Smooth muscle cell (in vitro differentiated cells): ENCODE measurements at regions not wholly inside any gene's neighbourhood (a gene's known extent, or its start where the extent isn't known, plus 50 kb on each side); places are given as distances from the start of the nearest gene placed in this dataset.

Experiments
- DNase-seq: peaks from one replicate; lab custom pipeline; 2025; ENCODE audit not compliant: unreplicated experiment; lab: John Stamatoyannopoulos, UW
- H2AFZ ChIP-seq: fragments of 200-600 bp; sonication (generic); 2 replicates; pipeline ENCODE4 v1.6.0; 2016; ENCODE audit warnings: antibody characterized with exemption, low read depth, mild to moderate bottlenecking
- H3F3A ChIP-seq: fragments of 200-600 bp; sonication (generic); 2 replicates; pipeline ENCODE4 v1.6.0; 2017; ENCODE audit warnings: antibody characterized with exemption, low read depth
- H3K27ac ChIP-seq: fragments of 200-600 bp; sonication (generic); 2 replicates; pipeline ENCODE4 v1.5.1; 2016; ENCODE audit warnings: low read depth, mild to moderate bottlenecking
- H3K27me3 ChIP-seq: fragments of 200-600 bp; sonication (generic); 2 replicates; pipeline ENCODE4 v1.6.1; 2016; ENCODE audit warnings: low read depth, mild to moderate bottlenecking
- H3K36me3 ChIP-seq: fragments of 200-600 bp; sonication (generic); 2 replicates; pipeline ENCODE4 v1.5.1; 2016; ENCODE audit warnings: low read depth
- H3K4me1 ChIP-seq: fragments of 200-600 bp; sonication (generic); 2 replicates; pipeline ENCODE4 v1.5.1; 2016; ENCODE audit warnings: low read depth
- H3K4me2 ChIP-seq: fragments of 200-600 bp; sonication (generic); 2 replicates; pipeline ENCODE4 v1.6.0; 2016; ENCODE audit warnings: mild to moderate bottlenecking
- H3K4me3 ChIP-seq: fragments of 200-600 bp; sonication (generic); 2 replicates; pipeline ENCODE4 v1.5.1; 2016; ENCODE audit warnings: mild to moderate bottlenecking
- H3K79me2 ChIP-seq: fragments of 200-600 bp; sonication (generic); 2 replicates; pipeline ENCODE4 v1.6.0; 2016; ENCODE audit warnings: low read depth, mild to moderate bottlenecking
- H3K9ac ChIP-seq: fragments of 200-600 bp; sonication (generic); 2 replicates; pipeline ENCODE4 v1.6.0; 2016; ENCODE audit warnings: low read depth
- H3K9me3 ChIP-seq: fragments of 200-600 bp; sonication (generic); replicated peaks from 2 replicates; pipeline ENCODE4 v1.5.1; 2016; ENCODE audit warnings: low read depth
- H4K20me1 ChIP-seq: fragments of 200-600 bp; sonication (generic); 2 replicates; pipeline ENCODE4 v1.6.0; 2016; ENCODE audit warnings: low read depth
- CTCF ChIP-seq: fragments of 200-600 bp; sonication (generic); IDR thresholded peaks from 2 replicates; pipeline ENCODE4 v1.5.1; 2017; ENCODE audit warnings: borderline replicate concordance, mild to moderate bottlenecking, antibody characterized with exemption; ENCODE audit not compliant: insufficient read depth, poor library complexity, severe bottlenecking
- WGBS: methylation state at CpG from one replicate; pipeline ENCODE4 v1.1.7; 2016; ENCODE audit warnings: low lambda C conversion rate; 5-methylcytosine and 5-hydroxymethylcytosine counted together

DNA sequence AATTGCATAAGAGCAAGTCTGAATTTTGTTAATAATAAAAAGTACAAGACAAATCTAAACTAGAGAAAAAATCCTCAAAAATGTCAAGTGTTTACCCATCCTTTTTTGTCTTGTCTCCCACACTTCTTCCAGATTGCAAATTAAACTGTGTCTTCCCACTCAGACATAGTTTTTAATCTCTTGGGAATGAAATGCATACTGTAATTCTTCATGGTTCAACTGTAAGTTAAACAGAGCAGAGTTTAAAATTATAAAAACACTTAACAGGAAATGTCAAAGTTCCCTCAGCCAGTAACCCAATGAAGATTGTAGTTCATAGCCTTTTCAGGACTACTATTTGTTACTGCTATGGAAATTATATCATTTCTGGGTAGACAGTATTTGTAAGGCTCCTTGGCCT lies 171.8 kb downstream of the UBE2E3 start:
- H4K20me1 ChIP-seq: no peaks in the 10 kb centered on the region
- no peak overlapping the region for H3K9ac ChIP-seq
- H2AFZ ChIP-seq: peak overlapping the region; percentile 20
- H3K4me2 ChIP-seq: peak overlapping the region; percentile 27
- peak overlapping the region; percentile 20 for H3K27ac ChIP-seq
- no peaks in the 10 kb centered on the region for H3K9me3 ChIP-seq
- no peaks in the 10 kb centered on the region for H3K79me2 ChIP-seq
- TF ChIP-seq CTCF: no peak
- H3K36me3 ChIP-seq: no peaks in the 10 kb centered on the region
- DNase-seq: no peak
- H3F3A ChIP-seq: no peaks in the 10 kb centered on the region
- H3K4me3 ChIP-seq: no peak overlapping the region
- H3K4me1 ChIP-seq: peaks cover 4% of the 10 kb centered on the region
- H3K27me3 ChIP-seq: no peaks in the 10 kb centered on the region

GRCh38 chr2:181152701-181153100 lies 172.3 kb downstream of the UBE2E3 start:
- H3K4me3 ChIP-seq: no peak overlapping the region
- no peak for DNase-seq
- peaks cover 4% of the 10 kb centered on the region for H3K4me1 ChIP-seq
- H2AFZ ChIP-seq: peak overlapping the region; percentile 48
- no peaks in the 10 kb centered on the region for H3K27me3 ChIP-seq
- 53% methylated on average over 2 of the region's 2 CpGs for WGBS
- TF ChIP-seq CTCF: no peak
- no peak overlapping the region for H3K9ac ChIP-seq
- no peaks in the 10 kb centered on the region for H3K79me2 ChIP-seq
- peak overlapping the region; percentile 20 for H3K27ac ChIP-seq
- no peaks in the 10 kb centered on the region for H3K36me3 ChIP-seq
- no peak overlapping the region for H3K4me2 ChIP-seq
- H4K20me1 ChIP-seq: no peaks in the 10 kb centered on the region
- H3K9me3 ChIP-seq: no peaks in the 10 kb centered on the region
- H3F3A ChIP-seq: no peaks in the 10 kb centered on the region

DNA sequence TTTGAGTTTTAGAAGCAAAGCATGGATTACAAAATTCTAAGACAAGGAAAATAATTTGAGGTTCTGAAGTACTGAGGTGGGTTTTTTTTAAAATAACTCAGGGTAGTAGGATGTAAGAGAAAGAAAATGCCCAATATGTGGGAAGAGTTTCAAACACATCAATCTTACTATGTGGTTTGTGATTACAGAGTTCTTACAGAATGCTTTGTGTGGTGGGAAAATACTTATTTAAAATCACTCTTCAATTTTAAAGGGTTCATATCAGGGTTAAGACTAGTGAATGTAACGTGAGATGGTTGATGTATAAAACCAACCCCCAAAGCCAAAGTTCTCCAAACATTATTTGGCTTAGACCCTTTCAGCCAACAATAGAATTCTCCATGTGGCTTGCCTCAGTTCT lies 173.5 kb downstream of the UBE2E3 start:
- H3K36me3 ChIP-seq: no peaks in the 10 kb centered on the region
- H2AFZ ChIP-seq: no peak overlapping the region
- WGBS: 75% methylated on average over 1 of the region's 1 CpG
- H3K79me2 ChIP-seq: no peaks in the 10 kb centered on the region
- no peak overlapping the region for H3K4me3 ChIP-seq
- peaks cover 4% of the 10 kb centered on the region for H3K4me1 ChIP-seq
- DNase-seq: no peak
- no peak for TF ChIP-seq CTCF
- no peaks in the 10 kb centered on the region for H3F3A ChIP-seq
- no peaks in the 10 kb centered on the region for H3K9me3 ChIP-seq
- no peaks in the 10 kb centered on the region for H4K20me1 ChIP-seq
- no peaks in the 10 kb centered on the region for H3K27me3 ChIP-seq
- no peak overlapping the region for H3K9ac ChIP-seq
- no peak overlapping the region for H3K4me2 ChIP-seq
- no peak overlapping the region for H3K27ac ChIP-seq

- Histone ChIP-seq H3K27ac (no peak overlapping the region), H3K4me3 (no peak overlapping the region), H3K4me2 (no peak overlapping the region), H2AFZ (no peak overlapping the region), H3K4me1 (no peaks in the 10 kb centered on the region), H3F3A (no peaks in the 10 kb centered on the region), H3K27me3 (no peaks in the 10 kb centered on the region), H4K20me1 (no peaks in the 10 kb centered on the region), H3K79me2 (no peaks in the 10 kb centered on the region), H3K36me3 (no peaks in the 10 kb centered on the region), H3K9ac (no peak overlapping the region), H3K9me3 (no peaks in the 10 kb centered on the region)
- WGBS: 65% methylated on average over 4 of the region's 4 CpGs
- no peak for TF ChIP-seq CTCF
- no peak for DNase-seq
Measured at GRCh38 chr2:181157326-181157725, 176.9 kb downstream of the UBE2E3 start.
